ENCODE measurements at regions not wholly inside any gene's neighbourhood (a gene's known extent, or its start where the extent isn't known, plus 50 kb on each side); places are given as distances from the start of the nearest gene placed in this dataset.

DNA sequence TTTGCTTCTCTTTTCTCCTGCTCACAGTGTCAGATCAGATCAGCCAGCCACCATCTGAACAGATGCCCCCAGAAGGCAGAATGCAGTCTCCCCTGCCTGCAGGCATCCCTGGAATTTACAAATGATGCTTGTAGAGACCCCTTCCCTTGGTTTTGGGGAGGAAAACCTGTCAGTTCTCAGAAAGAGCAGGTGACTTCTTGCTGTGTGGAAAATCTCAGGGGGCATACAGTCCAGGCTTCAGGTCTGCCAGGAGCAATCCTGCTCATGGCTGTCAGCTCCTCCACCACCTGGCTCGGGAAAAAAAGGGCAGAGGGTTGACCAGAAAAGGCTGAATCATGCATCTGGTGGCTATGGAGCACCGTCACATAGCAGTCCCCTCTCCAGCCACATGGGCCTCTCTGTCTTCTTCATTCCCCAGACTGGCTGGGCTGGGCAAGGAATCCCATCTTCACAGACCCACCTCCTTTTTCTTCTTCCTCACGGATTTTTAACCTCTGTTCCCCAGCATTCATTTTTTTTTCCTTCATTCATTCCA is 107.0 kb downstream of the KCNF1 start:
- no peak for DNase-seq

GRCh38 chr2:11019614-11020013 is 107.9 kb downstream of the KCNF1 start:
- no peak for DNase-seq

DNA sequence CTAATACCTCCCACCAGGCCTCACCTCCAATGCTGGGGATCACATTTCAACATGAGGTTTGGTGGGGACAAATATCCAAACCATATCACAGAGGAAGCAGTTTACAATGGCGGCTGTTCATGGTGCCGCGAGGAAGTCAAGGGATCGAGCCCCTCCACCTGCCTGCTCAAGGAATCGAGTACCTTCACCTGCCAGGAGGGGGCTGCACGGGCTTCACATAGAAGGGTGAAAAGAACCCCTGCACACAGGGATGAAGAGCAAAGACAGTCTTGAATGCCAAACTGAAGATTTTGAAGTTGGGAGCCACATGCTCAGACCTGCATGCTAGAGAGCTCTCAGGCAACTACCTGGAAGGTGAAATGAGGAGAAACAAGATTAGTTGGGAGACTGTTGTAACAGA is 110.3 kb downstream of the KCNF1 start:
- DNase-seq = no peak

GRCh38 chr2:11022591-11023273 is 111.0 kb downstream of the KCNF1 start:
- DNase-seq = no peak

DNA sequence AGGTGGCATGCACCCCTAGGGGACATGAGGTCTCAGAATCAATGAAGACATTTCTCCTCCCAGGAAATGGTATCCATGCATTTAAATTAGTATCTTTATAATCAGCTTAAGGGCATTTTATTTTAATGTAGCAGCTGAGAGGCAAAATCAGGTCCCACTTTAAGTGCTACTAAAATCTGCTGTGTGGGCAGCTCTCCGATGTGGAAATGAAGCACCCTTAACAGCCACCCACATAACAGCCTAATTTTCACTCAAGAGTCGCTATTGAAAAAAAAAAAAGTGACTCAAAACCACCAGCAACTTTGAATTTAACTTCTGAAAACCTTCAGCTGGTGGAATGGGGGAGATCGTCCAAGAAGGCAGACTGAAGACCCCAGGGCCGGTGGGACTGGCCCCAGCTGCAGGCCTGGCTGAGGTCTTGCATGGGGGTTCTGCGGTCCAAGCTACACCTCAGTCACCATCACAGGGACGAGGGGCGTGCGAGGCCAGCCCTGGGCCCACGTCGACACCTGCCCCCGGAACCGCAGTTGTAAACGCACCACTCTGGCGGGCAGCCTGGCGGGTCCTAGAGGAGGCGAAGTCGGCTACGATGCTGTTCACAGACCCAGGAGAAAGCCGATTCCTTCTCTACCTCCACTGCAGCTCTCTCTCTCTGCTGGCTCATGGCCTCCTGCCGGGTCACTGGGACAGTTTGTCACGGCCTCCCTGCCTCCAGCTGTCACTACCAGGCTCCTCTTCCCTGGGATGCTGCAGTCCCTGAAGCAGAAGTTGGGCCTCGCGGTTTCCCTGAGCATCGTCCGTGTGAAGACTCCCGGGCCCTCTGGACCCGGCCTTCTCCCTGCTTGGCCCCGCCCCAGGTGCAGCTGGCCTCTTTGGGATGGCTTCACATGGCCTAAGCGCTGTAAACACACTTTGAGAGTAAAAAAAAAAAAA is 111.9 kb downstream of the KCNF1 start:
- DNase-seq = no peak

GRCh38 chr2:11024259-11024645 is 112.5 kb downstream of the KCNF1 start:
- DNase-seq = no peak

- no peak for DNase-seq
Measured at GRCh38 chr2:11024687-11025086, 113.0 kb downstream of the KCNF1 start.

GRCh38 chr2:11026286-11026921 is 114.7 kb downstream of the KCNF1 start:
- no peak for DNase-seq

DNA sequence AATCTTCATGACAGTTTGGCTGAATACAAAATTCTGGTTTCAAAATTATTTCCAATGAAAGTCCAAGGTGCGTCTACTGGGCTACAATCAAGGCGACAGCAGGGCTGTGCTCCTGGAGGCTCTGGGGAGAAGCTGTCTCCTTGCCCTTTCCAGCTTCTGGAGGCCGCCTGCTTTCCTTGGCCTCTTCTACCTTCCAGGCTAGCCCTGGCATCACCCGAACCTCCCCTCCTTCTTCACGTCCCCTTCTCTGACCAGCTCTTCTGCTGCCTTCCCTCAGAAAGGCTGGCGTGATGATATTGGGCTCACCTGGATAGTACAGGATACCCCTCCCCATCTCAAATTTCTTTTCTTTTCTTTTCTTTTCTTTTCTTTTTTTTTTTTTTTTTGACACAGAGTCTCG is 115.5 kb downstream of the KCNF1 start:
- no peak for DNase-seq

DNA sequence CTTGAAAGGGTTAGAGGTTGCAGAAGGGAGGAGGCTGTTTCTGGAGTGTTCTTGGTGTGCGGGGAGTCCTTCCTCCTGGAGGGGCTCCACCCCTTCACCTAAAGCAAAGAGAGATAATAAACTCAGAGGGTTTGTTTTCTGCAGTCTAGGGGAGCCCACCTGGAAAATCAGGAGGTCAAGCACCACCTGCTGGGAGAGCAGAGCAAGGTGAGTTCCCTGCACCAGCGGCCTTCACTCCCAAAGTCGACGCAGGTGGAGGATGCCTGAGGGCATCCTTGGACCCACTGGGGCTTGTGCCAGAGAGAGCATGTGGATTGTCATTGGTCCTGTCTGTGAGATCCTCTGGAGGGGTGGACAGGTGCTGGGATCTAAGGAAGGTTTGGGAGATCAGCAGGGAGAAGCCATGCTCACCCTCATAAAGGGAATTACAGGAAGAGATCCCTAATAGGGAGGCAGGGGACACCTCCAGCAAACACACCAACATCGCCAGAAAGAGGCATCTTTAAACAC is 116.7 kb downstream of the KCNF1 start:
- DNase-seq = no peak

DNA sequence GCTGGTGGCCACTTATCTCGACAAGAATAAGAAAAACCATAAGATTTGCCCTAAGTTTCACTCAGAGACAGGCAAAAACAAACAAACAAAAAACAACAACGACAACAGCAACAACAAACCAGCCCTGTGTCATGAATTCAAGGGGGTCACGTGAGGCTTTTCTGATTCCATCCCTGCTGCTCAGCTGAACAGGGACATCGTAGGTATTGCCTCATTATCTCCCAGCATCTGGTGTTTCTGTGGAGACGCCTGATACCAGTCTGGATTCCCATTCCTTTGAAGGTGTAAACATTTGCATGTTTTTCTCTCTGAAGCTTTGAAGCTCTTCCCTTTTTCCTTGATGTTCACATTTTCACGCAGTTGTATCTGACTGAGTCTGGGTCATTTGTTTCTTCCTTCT is 117.4 kb downstream of the KCNF1 start:
- no peak for DNase-seq

- no peak for DNase-seq
Measured at GRCh38 chr2:11030036-11030435, 118.3 kb downstream of the KCNF1 start.

- no peak for DNase-seq
Measured at GRCh38 chr2:11030909-11031308, 119.2 kb downstream of the KCNF1 start.

GRCh38 chr2:11031876-11032275 is 120.1 kb downstream of the KCNF1 start:
- DNase-seq = no peak

DNA sequence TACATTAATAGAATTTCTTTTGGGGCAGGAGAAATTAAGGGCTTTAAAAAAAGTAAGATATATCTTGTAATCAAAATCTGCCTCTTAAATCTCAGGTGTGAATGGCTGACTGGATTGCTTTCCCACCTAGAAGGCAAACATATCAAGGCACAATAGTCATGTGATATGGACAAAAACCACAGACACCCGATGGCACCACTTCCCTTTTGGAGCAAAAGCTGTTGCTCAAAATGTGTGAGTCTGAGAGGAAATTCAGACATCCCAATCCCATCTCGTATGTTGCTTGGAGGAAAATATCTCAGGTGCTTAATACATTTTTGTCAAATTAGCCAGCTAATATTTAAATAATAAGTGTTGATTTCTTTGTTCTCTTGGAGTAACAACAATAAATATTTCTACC is 120.7 kb downstream of the KCNF1 start:
- no peak for DNase-seq

- no peak for DNase-seq
Measured at GRCh38 chr2:11033114-11033513, 121.4 kb downstream of the KCNF1 start.

GRCh38 chr2:11038641-11039040 is 116.6 kb upstream of the SLC66A3 start:
- DNase-seq = no peak

GRCh38 chr2:11040992-11041391 is 114.3 kb upstream of the SLC66A3 start:
- DNase-seq = no peak

DNA sequence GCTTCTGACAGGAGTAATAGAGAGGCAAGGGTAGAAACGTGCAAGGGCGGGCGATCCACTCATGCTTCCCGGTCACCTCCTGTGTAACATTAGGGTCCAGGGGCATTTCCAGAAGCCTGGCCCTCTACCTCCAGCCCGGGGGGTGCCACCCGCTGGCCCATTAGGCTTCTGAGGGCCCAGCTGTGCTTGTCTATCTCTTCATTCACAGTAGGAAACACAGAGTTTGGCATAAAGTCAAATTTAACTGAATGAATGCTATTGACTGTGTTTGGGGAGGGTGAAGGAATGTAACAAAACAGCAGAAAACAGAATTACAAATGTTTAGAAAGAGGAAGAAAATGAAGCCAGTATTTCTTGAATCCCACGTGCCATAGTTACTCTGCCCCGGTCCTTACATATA is 112.4 kb upstream of the SLC66A3 start:
- no peak for DNase-seq

- no peak for DNase-seq
Measured at GRCh38 chr2:11043245-11043644, 112.0 kb upstream of the SLC66A3 start.

- DNase-seq = no peak
Measured at GRCh38 chr2:11044201-11044600, 111.1 kb upstream of the SLC66A3 start.

DNA sequence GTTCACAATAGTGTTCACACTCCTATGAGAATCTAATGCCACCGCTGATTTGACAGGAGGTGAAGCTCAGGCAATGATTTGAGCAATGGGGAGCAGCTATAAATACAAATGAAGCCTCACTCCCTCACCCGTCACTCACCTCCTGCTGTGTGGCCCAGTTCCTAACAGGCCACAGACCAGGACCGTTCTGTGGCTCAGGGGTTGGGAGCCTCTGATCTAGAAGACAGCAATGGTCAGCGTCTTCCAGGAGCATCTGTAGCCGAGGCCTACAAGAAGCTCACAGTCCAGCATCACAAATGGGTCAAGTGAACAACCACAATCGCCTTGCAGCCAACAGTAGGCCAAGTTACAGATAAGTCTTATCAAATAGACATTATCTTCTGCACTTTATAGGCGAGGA is 110.0 kb upstream of the SLC66A3 start:
- no peak for DNase-seq

DNA sequence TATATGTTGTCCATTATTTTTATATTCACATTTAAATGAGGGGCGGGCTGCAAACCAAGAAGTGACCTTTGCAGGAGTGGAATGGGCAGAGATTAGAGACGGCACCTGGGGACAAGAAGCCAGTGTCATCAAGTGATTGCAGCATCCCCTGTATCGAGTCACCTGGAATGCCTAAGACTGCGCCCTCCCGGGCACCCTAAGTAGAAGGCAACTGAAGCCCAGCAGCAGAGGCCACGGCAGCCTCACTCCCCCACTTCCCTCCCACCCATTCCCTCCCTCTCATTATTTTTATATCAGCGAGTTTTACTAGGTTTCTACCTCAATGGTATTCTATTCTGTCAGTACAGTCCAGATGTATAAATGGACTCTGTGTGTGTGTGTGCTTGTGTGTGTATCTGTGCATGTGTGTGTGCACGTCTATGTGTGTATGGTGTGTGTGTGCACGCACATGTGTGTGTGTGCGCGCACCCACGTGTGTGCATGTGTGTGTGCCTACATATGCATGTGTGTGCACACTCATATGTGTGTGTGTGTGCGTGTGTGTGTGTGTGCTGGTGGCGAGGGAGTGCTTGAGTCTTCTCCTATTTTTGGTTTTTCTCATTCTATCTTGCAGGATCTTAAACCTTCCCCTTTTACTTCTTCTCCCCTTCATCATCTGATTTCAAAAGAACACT is 106.8 kb upstream of the SLC66A3 start:
- no peak for DNase-seq

Data from AML-193 (cell line).